ENCODE measurements at regions not wholly inside any gene's neighbourhood (a gene's known extent, or its start where the extent isn't known, plus 50 kb on each side); places are given as distances from the start of the nearest gene placed in this dataset.
A peak's percentile ranks its signal among the peaks of the same experiment; 100 is the strongest.

GRCh38 chr7:118559207-118559606, 334.7 kb downstream of the ANKRD7 start:
- Histone ChIP-seq H3K4me3 (no peak overlapping the region), H3K9me3 (replicated peaks) (peaks cover 28% of the 10 kb centered on the region), H3K27me3 (ENCODE audit: low read depth) (no peaks in the 10 kb centered on the region), H3K27ac (replicated peaks) (no peak overlapping the region), H3K4me1 (no peaks in the 10 kb centered on the region), H3K36me3 (no peaks in the 10 kb centered on the region)
- intact Hi-C loops (cut with micrococcal nuclease): no loop called here
- no peak for DNase-seq
- no peak for TF ChIP-seq CTCF (IDR thresholded peaks at IDR 0.05; ENCODE audit: borderline replicate concordance)

- no peak overlapping the region for H3K4me3 ChIP-seq
- H3K27me3 ChIP-seq (ENCODE audit: low read depth): no peaks in the 10 kb centered on the region
- no peak for TF ChIP-seq CTCF (IDR thresholded peaks at IDR 0.05; ENCODE audit: borderline replicate concordance)
- no peaks in the 10 kb centered on the region for H3K36me3 ChIP-seq
- H3K4me1 ChIP-seq: no peaks in the 10 kb centered on the region
- peaks cover 15% of the 10 kb centered on the region for H3K9me3 ChIP-seq (replicated peaks)
- no peak for DNase-seq
- intact Hi-C loops (cut with micrococcal nuclease): no loop called here
- no peak overlapping the region for H3K27ac ChIP-seq (replicated peaks)
Measured at GRCh38 chr7:118563311-118563710, 338.8 kb downstream of the ANKRD7 start.

- H3K27ac ChIP-seq (replicated peaks): peak overlapping the region; percentile 55
- intact Hi-C loops (cut with micrococcal nuclease): no loop called here
- no peaks in the 10 kb centered on the region for H3K36me3 ChIP-seq
- H3K4me3 ChIP-seq: no peak overlapping the region
- no peaks in the 10 kb centered on the region for H3K9me3 ChIP-seq (replicated peaks)
- H3K27me3 ChIP-seq (ENCODE audit: low read depth): no peaks in the 10 kb centered on the region
- no peak for DNase-seq
- no peak for TF ChIP-seq CTCF (IDR thresholded peaks at IDR 0.05; ENCODE audit: borderline replicate concordance)
- no peaks in the 10 kb centered on the region for H3K4me1 ChIP-seq
Measured at GRCh38 chr7:118572604-118573003, 348.1 kb downstream of the ANKRD7 start.

DNA sequence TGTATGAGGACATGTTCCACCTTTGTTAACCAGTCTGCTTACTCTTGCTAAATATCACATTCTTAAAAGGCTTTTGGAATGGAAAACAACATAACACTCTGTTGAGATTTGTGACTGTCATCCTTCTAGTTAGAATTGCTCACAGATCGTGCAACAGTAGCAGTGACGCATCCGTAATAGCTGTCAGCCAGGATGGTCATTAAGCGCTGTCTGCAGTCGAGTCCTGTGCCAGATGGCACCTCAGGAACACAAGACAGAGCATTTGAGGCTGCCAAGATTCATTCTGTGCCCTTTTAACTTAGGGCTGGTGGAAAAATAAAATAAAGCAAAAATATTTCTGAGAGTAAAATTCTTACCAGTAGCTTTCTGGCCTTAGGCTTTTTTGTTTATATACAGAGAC, 348.6 kb downstream of the ANKRD7 start:
- Histone ChIP-seq H3K36me3 (no peaks in the 10 kb centered on the region), H3K4me1 (no peaks in the 10 kb centered on the region), H3K4me3 (no peak overlapping the region), H3K27ac (replicated peaks) (peak overlapping the region; percentile 55), H3K9me3 (replicated peaks) (no peaks in the 10 kb centered on the region), H3K27me3 (ENCODE audit: low read depth) (no peaks in the 10 kb centered on the region)
- no peak for DNase-seq
- intact Hi-C loops (cut with micrococcal nuclease): no loop called here
- no peak for TF ChIP-seq CTCF (IDR thresholded peaks at IDR 0.05; ENCODE audit: borderline replicate concordance)

DNA sequence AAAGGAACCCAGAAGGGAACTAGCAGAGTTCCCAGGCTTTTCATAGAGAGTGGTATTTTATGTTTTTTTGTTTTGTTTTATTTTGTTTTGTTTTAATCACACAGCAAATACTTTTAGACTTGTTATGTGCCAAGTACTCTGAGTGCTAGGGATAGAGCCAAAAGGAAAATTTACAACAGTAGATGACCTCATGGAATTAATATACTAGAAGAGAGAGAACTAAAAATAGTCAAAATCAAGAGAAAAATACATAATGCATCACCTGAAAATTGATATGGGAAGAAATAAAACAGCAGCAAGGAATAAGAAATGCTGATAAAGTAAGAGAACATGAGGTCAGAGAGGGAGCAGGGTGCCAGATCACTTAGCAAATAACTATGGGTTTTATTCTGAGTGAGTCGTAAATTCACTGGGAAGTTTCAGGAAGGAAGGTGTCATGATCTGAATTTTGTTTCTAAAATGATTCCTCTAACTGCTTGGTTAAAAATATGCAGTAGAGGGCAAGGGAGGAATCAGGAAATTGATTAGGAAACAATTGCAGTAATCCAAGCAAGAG, 351.0 kb downstream of the ANKRD7 start:
- DNase-seq: no peak
- TF ChIP-seq CTCF (IDR thresholded peaks at IDR 0.05; ENCODE audit: borderline replicate concordance): no peak
- H3K27ac ChIP-seq (replicated peaks): peak overlapping the region; percentile 3
- H3K4me1 ChIP-seq: no peaks in the 10 kb centered on the region
- intact Hi-C loops (cut with micrococcal nuclease): no loop called here
- H3K36me3 ChIP-seq: no peaks in the 10 kb centered on the region
- H3K4me3 ChIP-seq: no peak overlapping the region
- no peaks in the 10 kb centered on the region for H3K27me3 ChIP-seq (ENCODE audit: low read depth)
- no peaks in the 10 kb centered on the region for H3K9me3 ChIP-seq (replicated peaks)
